HG03159 (cell line): ENCODE measurements at regions not wholly inside any gene's neighbourhood (a gene's known extent, or its start where the extent isn't known, plus 50 kb on each side); places are given as distances from the start of the nearest gene placed in this dataset.

Experiments
- ATAC-seq: cut with Tn5 transposase; IDR thresholded peaks from one replicate; pipeline ENCODE4 v1.9.1; 2021; ENCODE audit warnings: mild to moderate bottlenecking, moderate library complexity; ENCODE audit not compliant: unreplicated experiment

DNA sequence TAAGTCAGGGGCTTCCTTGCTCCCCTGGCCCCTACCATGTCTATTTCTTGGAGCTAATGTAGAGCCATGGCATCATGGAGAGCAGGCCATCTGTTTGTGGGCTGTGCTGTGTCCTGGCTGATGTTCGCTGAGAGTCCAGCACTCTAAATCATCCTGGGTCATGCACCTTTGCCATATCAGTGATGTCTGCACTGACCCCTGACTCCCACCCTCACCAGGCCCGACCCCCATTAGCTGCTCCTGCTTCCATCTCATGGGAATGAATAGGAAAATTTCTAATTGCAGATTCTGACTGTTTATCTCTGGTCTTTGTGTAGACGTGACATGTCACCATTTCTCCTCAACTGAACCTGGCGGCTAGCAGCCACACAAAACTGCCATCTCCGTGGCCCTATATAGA is 236.9 kb downstream of the NSG2 start:
- ATAC-seq, result no peak

DNA sequence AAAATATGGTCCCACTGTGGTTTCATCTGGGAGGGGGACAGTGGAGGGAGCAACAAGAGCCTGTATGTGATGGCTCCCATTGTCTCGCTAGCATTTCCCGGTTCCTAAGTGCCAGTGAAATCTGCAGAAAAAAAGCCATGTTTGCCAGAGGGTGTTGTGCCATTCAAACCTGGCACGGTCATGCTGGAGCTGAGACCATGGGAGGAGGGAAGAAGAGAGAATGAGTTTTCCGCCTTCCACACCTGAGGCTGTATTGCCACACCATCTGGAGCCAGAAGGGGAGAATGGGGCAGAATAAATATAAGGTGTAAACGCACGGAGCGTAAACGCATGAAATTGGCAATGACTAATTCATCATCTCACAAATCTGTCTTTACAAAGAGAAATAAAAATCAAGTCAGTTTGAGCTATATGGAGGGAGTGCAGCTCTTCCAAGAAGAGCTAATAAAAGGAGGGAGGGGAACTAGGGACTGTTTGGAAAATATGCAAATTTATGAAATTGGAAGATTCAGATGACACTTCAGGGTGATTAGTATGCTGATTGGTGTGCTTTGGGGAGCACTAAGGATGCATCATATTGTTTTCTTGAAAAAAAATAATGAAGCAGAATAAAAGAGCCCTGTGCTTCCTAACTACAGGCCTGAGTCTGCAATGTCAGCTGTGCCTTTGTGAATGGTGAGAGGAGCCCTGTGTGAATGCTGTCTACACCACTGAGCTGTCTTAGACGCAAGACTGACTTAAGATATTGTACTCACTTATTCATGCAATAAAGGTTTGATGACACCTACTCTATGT is 237.9 kb downstream of the NSG2 start:
- ATAC-seq, result no peak

DNA sequence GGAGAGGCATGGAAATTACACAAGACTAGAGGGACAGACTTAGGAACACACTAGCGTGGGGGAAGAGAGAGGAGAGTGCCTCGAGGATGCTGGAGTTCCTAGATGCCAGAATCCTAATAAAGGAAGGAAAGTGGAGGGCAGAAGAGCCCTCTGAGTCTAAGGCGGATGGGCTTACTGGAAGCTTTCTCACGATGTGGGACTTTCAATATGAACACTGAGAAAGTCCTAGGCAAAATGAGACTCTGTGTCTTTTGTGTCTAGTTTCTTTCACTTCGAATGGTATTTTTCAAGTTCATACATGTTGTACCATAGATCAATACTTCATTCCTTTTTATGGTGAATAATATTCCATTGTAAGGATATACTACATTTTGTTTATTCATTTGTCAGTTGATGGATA is 239.4 kb downstream of the NSG2 start:
- ATAC-seq, result no peak

DNA sequence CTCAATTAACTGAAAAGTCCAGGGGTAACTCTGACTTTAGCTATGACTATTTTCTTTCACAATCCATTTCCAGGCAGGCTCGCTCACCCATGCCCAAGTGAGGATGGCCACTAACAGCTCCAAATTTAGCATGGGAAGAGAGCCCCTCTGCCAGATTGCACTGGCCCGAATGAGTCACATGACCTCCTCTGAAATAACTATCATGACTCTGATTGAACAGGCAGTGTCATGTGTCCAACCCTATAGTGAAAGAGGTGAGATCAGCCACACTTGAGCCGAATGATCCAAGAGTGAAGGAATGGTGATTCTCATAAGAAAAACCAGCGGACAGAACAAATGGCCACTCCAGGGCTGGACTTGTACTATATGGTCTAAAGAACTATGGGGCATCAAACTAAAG is 242.3 kb downstream of the NSG2 start:
- ATAC-seq, result no peak

DNA sequence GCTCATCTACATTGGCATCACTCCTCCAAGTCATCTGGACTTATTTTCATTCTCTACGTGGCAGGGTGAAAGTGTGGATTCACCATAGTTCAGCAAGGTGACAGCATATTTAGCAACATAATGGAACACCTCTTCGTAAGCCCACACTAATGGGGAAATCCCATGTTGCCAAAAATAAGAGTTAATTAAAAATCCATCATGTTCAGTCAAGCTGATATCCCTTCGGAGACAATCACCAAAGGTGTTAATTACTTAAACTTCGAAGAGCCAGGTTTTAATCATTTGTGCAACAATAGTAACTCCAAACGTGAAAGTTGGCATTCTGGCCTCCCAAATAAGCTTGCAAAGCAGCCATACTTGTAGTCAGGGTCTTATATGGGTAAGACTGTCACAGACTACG is 242.9 kb downstream of the NSG2 start:
- no peak for ATAC-seq

DNA sequence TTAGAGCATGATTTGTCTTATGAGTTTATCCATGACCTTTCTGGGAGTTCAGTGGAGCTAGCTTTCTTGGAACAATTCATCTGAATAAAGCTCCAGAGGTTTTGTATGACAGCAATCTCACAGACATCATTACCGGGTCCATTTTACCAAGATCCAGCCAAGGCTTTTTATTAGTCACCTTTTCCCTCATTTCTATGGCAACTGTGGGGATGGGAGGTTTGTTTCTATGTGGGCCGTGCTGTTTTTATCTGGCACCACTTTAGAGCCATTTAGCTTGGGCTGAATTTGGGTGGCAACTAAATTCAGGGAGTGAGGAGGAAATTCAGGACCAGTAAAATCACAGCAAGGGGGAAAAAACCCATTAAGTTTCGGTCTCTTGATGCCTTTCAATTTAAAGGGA is 245.7 kb downstream of the NSG2 start:
- no peak for ATAC-seq

DNA sequence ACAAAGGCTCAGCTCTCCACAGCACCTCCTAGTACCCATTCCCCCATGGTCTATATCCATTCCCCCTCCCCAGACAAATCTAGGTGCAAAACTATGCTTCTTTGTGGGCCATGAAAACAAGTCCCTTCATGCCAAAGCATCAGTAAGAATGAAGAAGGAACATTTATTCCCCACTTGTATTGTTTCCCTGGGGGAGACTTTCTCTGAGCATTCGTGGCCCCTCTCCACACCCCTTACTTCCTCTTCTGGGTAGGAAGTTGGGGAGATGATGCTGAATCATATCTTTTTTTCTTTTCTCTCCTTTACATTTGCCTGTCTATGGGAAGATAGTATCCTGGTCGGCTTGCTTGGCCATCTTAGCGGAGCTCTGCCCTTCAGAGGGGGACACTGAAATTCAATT is 246.8 kb downstream of the NSG2 start:
- no peak for ATAC-seq

DNA sequence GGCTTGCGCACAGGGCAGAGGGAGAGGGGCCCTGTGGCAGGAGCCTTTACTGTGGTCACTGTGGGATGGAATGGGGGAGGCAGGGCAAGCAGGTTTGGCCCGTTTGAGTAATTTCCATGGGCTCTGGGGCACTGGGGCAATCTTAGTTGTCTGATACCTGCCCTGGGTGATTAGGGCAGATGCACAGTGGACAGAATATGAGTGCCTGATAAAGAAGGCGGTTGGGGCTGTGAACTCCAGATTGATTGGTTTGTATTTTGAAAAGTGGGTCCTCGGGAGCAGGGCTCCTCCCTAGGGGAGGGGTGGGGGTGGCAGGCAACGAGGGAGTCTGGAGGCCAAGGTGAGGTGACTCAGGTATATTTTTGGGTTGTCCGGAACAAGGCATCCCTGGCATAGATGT is 247.5 kb downstream of the NSG2 start:
- ATAC-seq, result no peak

DNA sequence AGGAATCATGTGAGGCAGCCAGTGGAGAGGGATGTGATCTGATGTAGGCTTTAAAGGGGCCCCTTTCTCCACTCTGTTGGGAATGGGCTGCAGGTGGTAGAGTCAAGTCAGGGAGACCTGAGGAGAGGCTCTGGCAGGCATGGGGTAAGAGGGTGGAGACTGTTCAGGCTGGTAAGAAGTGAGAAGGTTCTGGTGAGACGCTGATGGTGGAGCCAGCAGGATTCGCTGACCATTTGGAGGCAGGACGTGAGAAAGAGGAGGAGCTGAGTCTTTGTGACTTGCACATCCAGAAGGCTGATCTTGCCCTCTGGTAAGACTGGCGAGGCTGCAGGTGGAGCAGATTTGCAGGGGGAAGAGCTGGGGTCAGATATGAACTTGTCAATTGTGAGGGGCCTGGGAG is 248.0 kb downstream of the NSG2 start:
- no peak for ATAC-seq

DNA sequence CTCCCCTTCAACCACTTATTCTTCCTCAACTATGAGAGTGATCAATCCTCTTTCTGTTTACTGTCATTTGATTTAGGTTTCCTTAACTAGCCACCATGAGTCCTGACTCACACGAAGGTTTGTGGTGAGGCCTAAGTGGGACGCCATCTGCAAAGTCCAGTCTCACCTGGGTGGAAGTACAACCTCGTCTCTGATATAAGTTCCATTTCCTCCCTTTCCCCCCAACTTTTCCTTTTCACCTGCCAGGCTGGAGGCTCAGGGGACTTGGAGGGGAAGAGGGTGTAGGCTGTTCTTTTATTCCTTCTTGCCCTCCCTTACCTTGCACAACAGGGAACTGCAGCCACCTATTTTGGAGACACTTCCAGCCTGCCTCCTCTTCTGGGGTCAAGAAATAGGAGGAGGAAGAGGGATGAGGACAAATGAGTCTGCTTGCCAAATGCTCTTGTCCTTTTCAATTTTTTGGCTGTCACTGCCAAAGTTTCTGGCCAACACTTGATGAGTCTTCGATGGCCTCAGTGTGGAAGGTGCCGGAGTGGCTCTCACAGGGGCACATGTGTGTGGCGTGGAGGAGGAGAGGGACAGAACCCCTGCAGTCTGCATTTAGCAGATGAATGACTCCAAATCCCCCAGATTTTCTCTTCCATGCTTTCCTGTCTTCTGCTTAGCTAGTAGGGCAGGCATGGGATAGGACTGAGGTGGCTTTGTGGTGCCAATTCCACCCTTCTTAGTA is 249.6 kb downstream of the NSG2 start:
- ATAC-seq, result no peak

DNA sequence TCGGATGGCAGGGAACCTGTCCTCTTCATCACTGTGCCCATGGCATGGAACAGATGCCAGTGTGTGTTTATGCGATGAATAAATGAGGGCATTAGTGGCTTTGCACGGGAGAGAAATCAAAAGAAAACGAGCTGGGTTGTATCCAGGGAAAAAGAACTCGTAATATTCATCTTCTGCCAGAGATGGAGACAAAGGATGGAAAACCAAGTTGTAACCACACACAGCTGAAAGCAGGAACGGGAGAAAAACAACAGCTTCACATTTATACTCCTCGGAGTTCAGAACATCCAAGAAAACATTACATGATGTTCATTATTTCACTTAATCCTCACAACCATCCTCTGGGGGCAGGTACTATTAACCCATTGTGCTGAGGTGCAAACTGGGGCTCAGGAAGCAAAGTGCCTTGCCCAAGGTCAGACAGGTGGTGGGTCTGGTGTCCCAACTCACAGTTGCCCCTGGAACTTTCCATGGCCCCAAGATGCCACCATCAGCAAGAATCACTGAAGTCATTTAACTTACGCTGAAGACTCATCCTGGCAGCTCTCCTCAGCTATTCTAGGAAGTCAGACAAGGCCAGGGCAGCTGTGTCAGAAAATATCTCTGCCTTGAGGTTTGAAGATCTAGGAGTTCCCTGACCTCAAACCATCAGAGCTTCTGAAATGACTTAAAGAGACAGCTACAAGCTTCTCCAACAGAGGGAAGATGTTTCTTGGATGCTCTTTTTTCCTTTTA is 250.4 kb downstream of the NSG2 start:
- no peak for ATAC-seq

DNA sequence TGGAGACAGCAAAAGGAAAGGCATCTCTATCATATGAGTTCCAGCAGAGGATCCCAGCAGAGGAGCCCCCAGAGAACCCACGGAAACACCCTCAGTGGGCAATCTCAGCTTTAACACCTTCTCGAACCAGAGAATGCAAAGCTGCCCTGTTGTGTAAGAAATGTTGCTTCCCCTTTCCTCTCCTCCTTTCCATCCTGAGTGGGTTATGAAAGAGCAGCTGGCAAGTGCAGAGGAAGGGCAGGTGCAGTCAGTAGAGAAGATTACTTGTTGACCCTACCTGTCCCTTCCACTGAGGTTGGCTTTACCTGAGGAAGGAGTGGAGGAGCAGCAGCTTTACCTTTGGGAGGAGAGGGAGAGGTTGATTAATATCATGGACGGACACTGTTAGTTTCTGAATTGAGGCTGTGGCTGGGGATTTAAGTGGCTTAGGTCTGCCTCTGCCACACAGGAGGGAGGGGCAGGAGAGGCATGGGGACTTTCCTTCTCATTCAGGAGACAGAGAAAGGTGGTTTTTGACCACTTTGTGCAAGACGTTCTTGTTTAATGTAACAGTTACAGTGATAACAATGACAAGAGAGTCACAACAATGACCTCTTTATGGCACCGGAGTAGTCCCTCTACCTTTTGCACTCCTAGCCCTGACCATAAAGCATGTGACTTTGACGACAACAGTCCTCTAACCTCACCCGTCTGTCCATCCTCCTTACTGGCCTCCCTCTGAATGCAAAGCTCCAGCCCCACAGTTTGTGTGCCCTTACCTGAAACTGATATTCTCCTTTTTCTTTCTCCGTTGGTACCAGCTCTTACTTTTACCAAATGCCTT is 254.8 kb downstream of the NSG2 start:
- ATAC-seq, result no peak

DNA sequence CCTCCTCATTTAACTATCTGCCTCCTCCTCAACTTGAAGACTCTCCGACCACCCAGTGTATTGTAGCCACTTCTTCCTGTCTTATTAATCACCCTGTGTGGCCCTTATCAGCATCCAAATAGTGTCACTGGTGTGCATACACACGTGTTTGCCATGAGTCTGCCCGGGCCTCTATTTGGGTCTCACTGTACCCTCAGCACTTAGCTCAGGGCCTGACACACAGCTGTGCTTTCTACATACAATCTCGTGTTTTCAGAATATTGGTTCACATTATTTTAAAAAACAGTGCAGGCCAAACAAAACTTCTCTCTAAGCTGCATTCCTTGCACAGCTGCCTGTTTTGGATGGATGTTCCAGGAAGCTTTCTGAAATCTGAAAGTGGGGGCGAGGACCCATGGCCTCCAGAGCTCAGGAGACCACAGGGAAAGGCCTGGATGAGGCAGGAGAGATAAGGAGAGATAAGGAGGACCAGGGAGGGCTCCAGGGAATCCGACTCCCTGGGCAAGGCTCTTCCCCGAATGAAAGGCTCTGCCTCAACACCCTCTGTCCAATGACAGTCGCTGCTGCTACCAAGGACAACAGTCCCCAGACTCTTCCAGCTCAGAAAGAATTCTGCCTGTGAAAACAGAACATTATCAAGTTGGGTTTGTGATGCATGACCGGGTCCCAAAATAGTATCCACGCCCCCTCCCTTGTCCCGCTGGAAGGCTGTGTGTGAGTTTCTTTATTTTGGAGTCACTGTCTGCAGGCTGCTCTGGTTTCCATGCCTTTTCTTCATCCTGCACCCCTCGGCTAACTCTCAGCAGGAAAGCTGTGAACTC is 255.6 kb downstream of the NSG2 start:
- ATAC-seq, result no peak

DNA sequence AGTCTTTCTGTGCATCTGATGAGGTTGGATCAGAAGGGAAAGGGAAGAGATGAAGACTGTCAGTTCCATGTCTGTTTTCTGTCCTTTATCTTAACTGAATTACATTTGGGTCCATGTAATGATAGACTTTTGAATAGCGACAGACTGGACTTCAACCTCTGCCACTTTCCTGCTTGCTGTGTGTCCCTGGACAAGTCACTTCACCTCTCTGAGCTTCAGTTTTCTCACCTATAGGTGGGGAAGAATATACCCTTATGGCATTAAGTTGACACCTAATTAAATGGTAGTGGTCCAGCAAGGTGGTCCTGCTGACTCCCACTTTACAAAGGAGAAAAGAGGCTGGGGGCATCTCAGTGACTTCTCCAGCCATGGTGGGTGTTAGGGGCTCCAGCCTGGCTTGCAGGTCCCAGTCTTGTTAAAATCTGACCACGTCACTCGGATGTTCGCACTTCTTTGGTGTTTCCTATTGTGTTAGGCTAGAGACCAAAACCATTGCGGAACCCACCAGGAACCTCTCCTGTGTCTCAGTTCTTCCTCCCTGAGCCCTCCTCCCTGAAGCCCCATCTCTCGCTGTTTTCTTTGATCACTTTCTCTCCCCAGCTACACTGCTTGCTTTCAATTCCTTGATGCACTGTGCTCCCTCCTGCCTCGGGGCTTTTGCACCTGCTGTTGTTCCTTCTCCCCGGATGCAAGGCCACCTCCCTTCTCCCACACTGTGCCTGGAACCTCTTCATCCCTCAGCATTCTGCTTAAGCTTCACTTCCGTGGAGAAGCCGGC is 256.5 kb downstream of the NSG2 start:
- ATAC-seq, result no peak

DNA sequence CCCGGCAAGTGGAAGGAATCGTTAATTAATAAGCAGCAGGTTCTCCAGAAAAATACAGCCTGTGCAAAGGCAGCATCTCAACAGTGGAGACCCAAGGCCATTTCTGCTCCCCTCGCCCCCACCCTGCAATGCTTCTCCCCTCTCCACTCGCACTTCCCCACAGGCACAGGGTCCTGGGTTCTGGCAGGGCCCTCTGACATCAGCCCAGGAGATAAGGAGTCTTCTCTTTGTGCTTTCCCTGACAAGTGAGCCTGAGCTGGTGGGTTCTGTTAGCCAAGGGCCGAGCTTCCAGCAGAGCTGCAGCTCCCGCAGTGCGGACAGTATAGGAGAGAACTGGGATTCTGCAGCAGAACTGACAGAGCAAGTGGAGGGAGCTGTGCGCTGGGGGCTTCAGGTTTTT is 257.5 kb downstream of the NSG2 start:
- no peak for ATAC-seq

DNA sequence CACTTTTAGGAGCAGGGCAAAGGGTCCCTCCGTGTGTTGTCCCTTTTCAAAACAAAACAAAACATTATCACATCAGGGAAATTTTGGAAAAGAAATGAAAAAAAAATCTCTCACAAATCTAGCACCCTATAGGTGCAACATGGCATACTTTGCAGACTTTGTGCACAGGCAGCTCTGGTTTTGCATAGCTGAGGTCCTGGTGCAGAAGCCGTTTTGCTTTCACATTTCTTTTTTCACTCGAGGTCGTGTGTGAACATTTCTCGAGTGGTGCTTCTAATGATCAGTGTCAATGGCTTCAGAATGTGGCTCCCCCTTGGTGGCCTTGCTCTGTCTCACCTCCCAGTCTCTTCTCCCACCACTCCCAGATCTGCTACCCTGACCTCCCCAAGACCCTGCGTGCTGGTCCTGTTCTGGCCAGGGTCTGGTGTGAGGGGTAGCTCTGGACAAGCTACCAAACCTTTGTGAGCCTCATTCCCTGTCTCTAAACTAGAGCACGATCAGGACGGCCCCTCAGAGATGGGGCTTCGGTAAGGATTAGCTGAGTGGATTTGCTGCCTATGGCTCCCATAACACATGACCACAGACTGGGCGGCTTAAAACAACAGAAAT is 258.0 kb downstream of the NSG2 start:
- ATAC-seq, result no peak

DNA sequence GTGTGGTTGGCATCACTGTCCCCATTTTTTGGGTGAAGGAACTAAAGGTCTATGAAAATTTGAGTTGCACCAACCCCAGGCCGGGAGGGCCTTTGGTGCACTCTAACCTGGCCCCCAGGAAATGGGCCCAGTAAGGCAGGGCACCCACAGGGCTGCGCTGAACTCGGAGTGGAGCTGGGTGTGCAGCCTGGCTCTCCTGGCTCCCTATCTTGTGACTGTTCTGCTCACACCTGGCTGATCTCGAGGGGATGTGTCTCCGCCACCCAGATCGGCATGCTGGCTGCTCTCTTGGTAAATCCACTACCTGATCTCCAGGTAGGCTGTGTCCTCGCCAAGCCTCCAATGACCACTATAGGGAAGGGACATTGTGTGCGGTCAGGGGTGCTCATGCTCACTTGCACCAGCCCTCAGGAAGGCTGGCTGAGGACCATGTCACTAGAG is 259.8 kb downstream of the NSG2 start:
- ATAC-seq, result no peak

DNA sequence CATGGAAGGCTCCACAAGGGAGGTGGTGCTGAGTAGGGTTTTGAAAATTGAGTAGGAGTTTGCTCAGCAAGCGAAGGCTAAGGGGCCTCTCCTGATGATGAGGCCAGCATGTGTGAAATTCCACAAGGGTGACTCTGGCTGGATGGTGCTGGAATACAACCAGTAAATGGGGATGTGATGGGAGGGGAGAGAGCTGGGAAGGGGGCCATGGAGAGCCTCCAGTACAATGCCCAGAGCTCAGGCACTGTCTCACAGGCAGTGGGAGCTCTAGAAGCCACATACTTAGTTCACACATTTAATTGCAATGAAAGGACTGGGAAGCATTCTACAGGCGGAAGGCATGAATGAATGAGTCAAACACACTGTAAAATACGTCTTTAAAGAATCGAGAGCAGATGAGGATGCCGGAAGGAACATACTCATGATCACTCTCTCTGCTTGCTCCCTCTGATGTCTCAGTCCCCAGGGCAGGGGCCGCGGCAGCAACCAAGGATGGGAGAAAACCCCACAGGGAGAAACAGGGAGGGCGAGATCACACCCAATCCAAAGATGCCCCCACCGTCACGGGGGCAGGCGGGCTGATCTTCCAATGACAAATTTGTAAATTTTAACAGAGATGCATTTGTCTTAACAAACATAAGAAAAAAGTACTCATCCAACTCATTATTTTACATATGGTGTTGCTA is 261.0 kb downstream of the NSG2 start:
- ATAC-seq, result no peak
